ENCODE measurements at regions not wholly inside any gene's neighbourhood (a gene's known extent, or its start where the extent isn't known, plus 50 kb on each side); places are given as distances from the start of the nearest gene placed in this dataset.

- no peak for DNase-seq
Measured at GRCh38 chr14:98085751-98086150, 1186.2 kb downstream of the BCL11B start.

GRCh38 chr14:98093111-98093510, 1178.9 kb downstream of the BCL11B start:
- no peak for DNase-seq

GRCh38 chr14:98099527-98099926, 1172.5 kb downstream of the BCL11B start:
- DNase-seq, result no peak

GRCh38 chr14:98101323-98101722, 1170.7 kb downstream of the BCL11B start:
- DNase-seq, result no peak

- DNase-seq, result no peak
Measured at GRCh38 chr14:98103705-98104104, 1168.3 kb downstream of the BCL11B start.

GRCh38 chr14:98109326-98109725, 1162.7 kb downstream of the BCL11B start:
- DNase-seq, result no peak

GRCh38 chr14:98112194-98112780, 1159.7 kb downstream of the BCL11B start:
- no peak for DNase-seq

- DNase-seq, result no peak
Measured at GRCh38 chr14:98114122-98114895, 1157.7 kb downstream of the BCL11B start.

GRCh38 chr14:98114946-98115345, 1157.1 kb downstream of the BCL11B start:
- DNase-seq, result no peak

- DNase-seq, result no peak
Measured at GRCh38 chr14:98118749-98119148, 1153.2 kb downstream of the BCL11B start.

GRCh38 chr14:98119739-98120138, 1152.3 kb downstream of the BCL11B start:
- no peak for DNase-seq

GRCh38 chr14:98120831-98121464, 1151.0 kb downstream of the BCL11B start:
- no peak for DNase-seq

- no peak for DNase-seq
Measured at GRCh38 chr14:98122527-98122926, 1149.5 kb downstream of the BCL11B start.

GRCh38 chr14:98130691-98131090, 1141.3 kb downstream of the BCL11B start:
- no peak for DNase-seq

GRCh38 chr14:98131406-98131805, 1140.6 kb downstream of the BCL11B start:
- DNase-seq, result no peak

GRCh38 chr14:98133806-98134205, 1138.2 kb downstream of the BCL11B start:
- no peak for DNase-seq

- DNase-seq, result no peak
Measured at GRCh38 chr14:98136012-98136789, 1135.8 kb downstream of the BCL11B start.

GRCh38 chr14:98137131-98138025, 1134.6 kb downstream of the BCL11B start:
- DNase-seq, result no peak

GRCh38 chr14:98138666-98139065, 1133.3 kb downstream of the BCL11B start:
- DNase-seq, result no peak

- no peak for DNase-seq
Measured at GRCh38 chr14:98140862-98141530, 1131.0 kb downstream of the BCL11B start.

- DNase-seq, result no peak
Measured at GRCh38 chr14:98143566-98143965, 1128.4 kb downstream of the BCL11B start.

GRCh38 chr14:98144964-98145363, 1127.0 kb downstream of the BCL11B start:
- no peak for DNase-seq
